Activated CD8-positive, alpha-beta memory T cell treated with anti-CD3 and anti-CD28 coated beads, Interleukin-2, amount 10 ng/mL, durations not matched to agents 7 days and 5 days (primary cell): ENCODE measurements at regions not wholly inside any gene's neighbourhood (a gene's known extent, or its start where the extent isn't known, plus 50 kb on each side); places are given as distances from the start of the nearest gene placed in this dataset.

Experiments used
- ATAC-seq: fragments of 150-1000 bp; cut with Tn5 transposase; one replicate; pipeline ENCODE4 v1.10.0; 2021; ENCODE audit warnings: moderate library complexity
- CTCF ChIA-PET: fragments of 350-600 bp; sonication (Branson Sonifier 250); formaldehyde crosslinking; loops from one replicate; lab custom pipeline; 2021; ENCODE audit warnings: antibody characterized with exemption; lab: Charles Lee
- DNase-seq: peaks from one replicate; pipeline ENCODE4 v3.0.0-alpha.2; 2020
- H3K27ac Mint-ChIP-seq: one replicate; pipeline ENCODE4 v1.8.0; 2021; ENCODE audit warnings: mild to moderate bottlenecking, mixed read lengths
- H3K27me3 Mint-ChIP-seq: one replicate; pipeline ENCODE4 v1.8.0; 2021; ENCODE audit warnings: mixed read lengths
- H3K36me3 Mint-ChIP-seq: one replicate; pipeline ENCODE4 v1.8.0; 2021; ENCODE audit warnings: mild to moderate bottlenecking, mixed read lengths
- H3K4me1 Mint-ChIP-seq: one replicate; pipeline ENCODE4 v1.8.0; 2021; ENCODE audit warnings: mixed read lengths
- H3K4me3 Mint-ChIP-seq: one replicate; pipeline ENCODE4 v1.8.0; 2021; ENCODE audit warnings: mild to moderate bottlenecking, moderate library complexity, mixed read lengths
- H3K9me3 Mint-ChIP-seq: one replicate; pipeline ENCODE4 v1.8.0; 2022; ENCODE audit warnings: low read depth, mixed read lengths

GRCh38 chr2:145815933-145816332 lies 1296.0 kb upstream of the ZEB2 start:
- no peaks in the 10 kb centered on the region for H3K27me3 Mint-ChIP-seq
- ATAC-seq = no peak
- no peaks in the 10 kb centered on the region for H3K36me3 Mint-ChIP-seq
- no peaks in the 10 kb centered on the region for H3K9me3 Mint-ChIP-seq
- CTCF ChIA-PET = no interaction called here
- no peak overlapping the region for H3K4me3 Mint-ChIP-seq
- no peaks in the 10 kb centered on the region for H3K4me1 Mint-ChIP-seq
- no peak overlapping the region for H3K27ac Mint-ChIP-seq
- no peak for DNase-seq

DNA sequence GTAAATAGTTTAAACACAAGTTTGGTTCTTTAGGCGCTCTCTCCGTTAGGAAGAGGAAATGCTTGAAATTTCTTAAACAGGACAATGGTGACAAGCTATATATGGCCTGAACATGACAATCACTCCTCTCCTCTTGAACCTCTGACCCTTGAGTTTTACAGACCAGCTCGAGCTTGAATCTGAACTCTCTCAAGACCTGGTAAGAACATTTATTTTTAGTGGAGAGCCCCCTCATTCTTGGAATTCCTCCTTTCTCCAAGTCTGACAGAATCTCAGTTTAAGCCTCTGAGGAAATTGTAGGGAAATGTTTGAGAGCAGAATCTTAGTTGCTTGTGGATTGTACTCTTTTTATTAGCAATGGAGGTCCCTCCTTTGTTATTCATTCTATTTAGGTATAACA lies 1293.6 kb upstream of the ZEB2 start:
- H3K9me3 Mint-ChIP-seq = no peaks in the 10 kb centered on the region
- no peak overlapping the region for H3K4me3 Mint-ChIP-seq
- no peaks in the 10 kb centered on the region for H3K36me3 Mint-ChIP-seq
- ATAC-seq (no peak), DNase-seq (no peak)
- H3K4me1 Mint-ChIP-seq = no peaks in the 10 kb centered on the region
- CTCF ChIA-PET = no interaction called here
- H3K27ac Mint-ChIP-seq = no peak overlapping the region
- no peaks in the 10 kb centered on the region for H3K27me3 Mint-ChIP-seq

- Mint-ChIP-seq H3K27me3 (no peaks in the 10 kb centered on the region), H3K36me3 (no peaks in the 10 kb centered on the region)
These were observed 1292.2 kb upstream of the ZEB2 start for GRCh38 chr2:145812165-145812554.

DNA sequence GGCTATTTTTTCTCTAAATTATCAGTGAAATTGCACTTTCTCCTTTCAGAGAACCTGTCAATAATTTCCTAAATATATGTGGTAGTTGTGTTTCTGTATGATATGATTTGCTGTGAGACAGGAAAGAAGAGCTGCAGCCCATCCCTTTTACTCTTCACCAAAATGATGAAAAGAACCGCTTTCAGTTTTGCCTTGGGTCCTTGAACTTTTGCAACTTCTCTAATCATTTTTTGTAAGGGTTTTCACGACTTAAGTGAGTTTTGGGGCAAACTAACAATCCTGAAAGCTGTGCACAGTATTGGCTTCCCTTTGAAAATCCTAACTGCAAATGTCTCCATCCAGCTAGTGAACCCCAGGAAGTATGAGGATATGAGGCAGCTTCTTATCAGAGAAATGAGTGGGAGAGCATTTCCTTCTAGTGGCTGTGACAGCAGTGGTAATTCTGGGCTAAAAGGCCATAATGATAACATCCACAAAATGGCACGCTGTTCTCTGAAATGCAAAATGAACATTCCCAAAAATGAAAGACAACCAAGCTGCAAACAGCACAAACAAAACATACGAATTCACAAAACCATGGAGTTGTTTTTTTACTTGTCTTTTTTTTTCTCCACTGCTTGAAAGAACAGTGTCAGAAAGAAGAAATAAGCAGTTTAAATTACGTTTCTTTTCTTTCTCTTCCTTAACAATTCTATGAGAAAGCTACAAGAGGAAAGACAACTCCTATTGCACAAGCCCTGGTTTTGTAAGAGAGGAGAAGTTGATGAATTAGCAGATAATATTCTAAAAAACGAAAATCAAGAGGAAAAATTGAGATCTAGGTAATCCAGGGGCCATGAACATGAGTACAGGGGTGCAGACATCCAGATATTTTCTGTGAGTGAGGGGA lies 1291.6 kb upstream of the ZEB2 start:
- Mint-ChIP-seq H3K27me3 (no peaks in the 10 kb centered on the region), H3K4me1 (no peaks in the 10 kb centered on the region), H3K27ac (no peak overlapping the region), H3K36me3 (no peaks in the 10 kb centered on the region), H3K4me3 (no peak overlapping the region), H3K9me3 (no peaks in the 10 kb centered on the region)
- CTCF ChIA-PET = no interaction called here
- DNase-seq (no peak), ATAC-seq (no peak)

More at GRCh38 chr2:145812165-145812554, 1292.2 kb upstream of the ZEB2 start:
- DNase-seq (no peak), ATAC-seq (no peak)
- Mint-ChIP-seq H3K9me3 (no peaks in the 10 kb centered on the region), H3K4me1 (no peaks in the 10 kb centered on the region), H3K27ac (no peak overlapping the region), H3K4me3 (no peak overlapping the region)
- CTCF ChIA-PET = no interaction called here

- ATAC-seq (no peak), DNase-seq (no peak)
- no peaks in the 10 kb centered on the region for H3K27me3 Mint-ChIP-seq
- H3K36me3 Mint-ChIP-seq = no peaks in the 10 kb centered on the region
- H3K27ac Mint-ChIP-seq = no peak overlapping the region
- H3K4me3 Mint-ChIP-seq = no peak overlapping the region
- CTCF ChIA-PET = no interaction called here
- H3K4me1 Mint-ChIP-seq = no peaks in the 10 kb centered on the region
- no peaks in the 10 kb centered on the region for H3K9me3 Mint-ChIP-seq
These were observed 1288.0 kb upstream of the ZEB2 start for GRCh38 chr2:145807968-145808367.

DNA sequence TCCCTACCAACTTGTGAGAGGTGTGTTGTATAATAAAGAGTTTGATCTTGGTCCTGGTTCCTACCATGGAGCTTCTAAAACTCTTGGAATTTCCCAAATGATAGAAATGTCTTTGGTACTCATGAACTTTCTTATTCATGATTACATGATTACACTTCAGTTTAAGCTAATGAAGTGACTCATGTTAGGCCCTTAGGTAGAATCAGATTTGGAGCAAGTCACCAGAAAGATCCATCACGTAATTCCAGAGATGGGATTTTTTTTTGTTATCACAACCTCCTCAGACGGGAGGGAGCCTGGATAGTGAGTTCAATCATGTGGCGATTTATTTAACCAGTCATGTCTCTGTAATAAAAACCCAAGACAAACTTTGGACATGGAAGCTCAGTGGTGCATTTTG lies 1287.6 kb upstream of the ZEB2 start:
- CTCF ChIA-PET = no interaction called here
- no peak for DNase-seq
- no peak for ATAC-seq
- no peaks in the 10 kb centered on the region for H3K27me3 Mint-ChIP-seq
- no peak overlapping the region for H3K4me3 Mint-ChIP-seq
- no peaks in the 10 kb centered on the region for H3K9me3 Mint-ChIP-seq
- no peaks in the 10 kb centered on the region for H3K36me3 Mint-ChIP-seq
- H3K4me1 Mint-ChIP-seq = no peaks in the 10 kb centered on the region
- H3K27ac Mint-ChIP-seq = no peak overlapping the region

DNA sequence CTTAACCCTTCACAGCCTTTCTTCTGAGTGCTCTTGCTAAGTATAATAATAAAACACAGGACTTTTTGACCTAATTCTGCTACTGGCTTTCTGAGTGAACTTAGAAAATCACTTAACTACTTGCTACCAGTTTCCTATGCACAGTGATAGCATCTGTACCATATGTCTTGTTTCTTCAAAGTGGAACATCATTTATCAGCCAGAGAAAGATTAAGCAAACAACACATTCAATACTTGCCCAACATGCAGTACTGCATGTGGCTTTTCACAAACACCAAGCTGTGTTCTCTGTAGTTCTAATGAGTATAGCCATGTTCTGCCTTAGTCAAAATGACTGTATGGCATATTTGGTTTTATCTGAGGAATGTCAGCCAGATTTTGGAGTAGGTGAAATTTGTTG lies 1286.6 kb upstream of the ZEB2 start:
- CTCF ChIA-PET = no interaction called here

DNA sequence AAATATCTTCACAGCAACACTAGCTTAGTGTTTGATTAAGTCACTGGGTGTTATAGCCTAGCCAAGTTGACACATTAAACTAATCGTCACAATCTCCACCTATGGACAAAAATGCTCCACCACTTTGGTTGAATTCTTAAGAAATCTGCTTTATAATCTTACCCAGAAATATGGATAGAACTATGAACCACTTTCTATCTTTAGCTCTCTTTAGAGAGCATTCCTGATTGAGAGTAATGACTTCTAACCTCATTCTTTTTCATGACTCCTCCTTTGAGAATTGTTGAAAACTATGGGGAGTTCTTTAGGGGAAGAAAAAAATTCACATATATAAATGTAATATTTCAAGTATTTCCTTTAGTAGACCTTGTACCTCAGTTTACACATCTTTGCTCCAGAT lies 1282.2 kb upstream of the ZEB2 start:
- CTCF ChIA-PET = no interaction called here
- H3K27ac Mint-ChIP-seq = no peak overlapping the region

More for the DNA sequence above, 1286.6 kb upstream of the ZEB2 start:
- H3K9me3 Mint-ChIP-seq = no peaks in the 10 kb centered on the region
- H3K4me1 Mint-ChIP-seq = no peaks in the 10 kb centered on the region
- no peaks in the 10 kb centered on the region for H3K27me3 Mint-ChIP-seq
- no peaks in the 10 kb centered on the region for H3K36me3 Mint-ChIP-seq
- H3K27ac Mint-ChIP-seq = no peak overlapping the region
- DNase-seq (no peak), ATAC-seq (no peak)
- no peak overlapping the region for H3K4me3 Mint-ChIP-seq

GRCh38 chr2:145801210-145801609 lies 1281.3 kb upstream of the ZEB2 start:
- no peak for ATAC-seq
- no peaks in the 10 kb centered on the region for H3K27me3 Mint-ChIP-seq
- no peaks in the 10 kb centered on the region for H3K36me3 Mint-ChIP-seq
- no peak overlapping the region for H3K27ac Mint-ChIP-seq
- no peaks in the 10 kb centered on the region for H3K4me1 Mint-ChIP-seq
- CTCF ChIA-PET = no interaction called here
- H3K4me3 Mint-ChIP-seq = no peak overlapping the region
- no peak for DNase-seq
- H3K9me3 Mint-ChIP-seq = no peaks in the 10 kb centered on the region

More for the DNA sequence above, 1282.2 kb upstream of the ZEB2 start:
- no peak overlapping the region for H3K4me3 Mint-ChIP-seq
- H3K4me1 Mint-ChIP-seq = no peaks in the 10 kb centered on the region
- no peaks in the 10 kb centered on the region for H3K27me3 Mint-ChIP-seq
- ATAC-seq (no peak), DNase-seq (no peak)
- no peaks in the 10 kb centered on the region for H3K9me3 Mint-ChIP-seq
- H3K36me3 Mint-ChIP-seq = no peaks in the 10 kb centered on the region

- H3K27me3 Mint-ChIP-seq = no peaks in the 10 kb centered on the region
- no peaks in the 10 kb centered on the region for H3K9me3 Mint-ChIP-seq
- DNase-seq (no peak), ATAC-seq (no peak)
- H3K4me1 Mint-ChIP-seq = no peaks in the 10 kb centered on the region
- no peaks in the 10 kb centered on the region for H3K36me3 Mint-ChIP-seq
- CTCF ChIA-PET = no interaction called here
- H3K4me3 Mint-ChIP-seq = no peak overlapping the region
- H3K27ac Mint-ChIP-seq = no peak overlapping the region
These were observed 1280.5 kb upstream of the ZEB2 start for GRCh38 chr2:145800151-145801091.

- no peak overlapping the region for H3K27ac Mint-ChIP-seq
- no peaks in the 10 kb centered on the region for H3K36me3 Mint-ChIP-seq
- H3K4me3 Mint-ChIP-seq = no peak overlapping the region
- ATAC-seq = no peak
- CTCF ChIA-PET = no interaction called here
- DNase-seq = no peak
- H3K27me3 Mint-ChIP-seq = no peaks in the 10 kb centered on the region
- no peaks in the 10 kb centered on the region for H3K4me1 Mint-ChIP-seq
- no peaks in the 10 kb centered on the region for H3K9me3 Mint-ChIP-seq
These were observed 1279.7 kb upstream of the ZEB2 start for GRCh38 chr2:145799595-145800108.

DNA sequence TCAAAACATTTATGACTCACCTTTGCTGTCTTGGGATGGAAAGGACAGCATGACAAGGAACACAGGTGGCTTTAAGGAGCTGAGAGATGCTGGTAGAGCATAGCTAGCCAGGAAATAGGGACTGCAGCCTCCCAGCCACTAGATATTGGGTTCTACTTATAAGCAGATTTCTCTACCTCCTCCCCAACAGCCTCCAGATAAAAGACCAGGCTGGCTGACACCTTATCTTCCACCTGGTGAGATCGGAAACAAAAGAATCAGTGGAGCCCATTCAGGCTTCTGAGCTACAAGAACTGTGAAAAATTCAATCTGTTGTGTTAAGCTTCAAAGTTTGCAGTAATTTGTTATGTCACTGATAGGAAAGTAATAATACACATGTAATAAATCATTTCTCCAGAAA lies 1278.5 kb upstream of the ZEB2 start:
- CTCF ChIA-PET = no interaction called here
- Mint-ChIP-seq H3K27ac (no peak overlapping the region), H3K4me3 (no peak overlapping the region), H3K27me3 (no peaks in the 10 kb centered on the region), H3K36me3 (no peaks in the 10 kb centered on the region), H3K4me1 (no peaks in the 10 kb centered on the region), H3K9me3 (no peaks in the 10 kb centered on the region)
- DNase-seq = no peak
- ATAC-seq = no peak

- Mint-ChIP-seq H3K4me1 (no peaks in the 10 kb centered on the region), H3K27ac (no peak overlapping the region), H3K9me3 (no peaks in the 10 kb centered on the region), H3K4me3 (no peak overlapping the region), H3K36me3 (no peaks in the 10 kb centered on the region), H3K27me3 (no peaks in the 10 kb centered on the region)
- ATAC-seq = no peak
- DNase-seq = no peak
- CTCF ChIA-PET = no interaction called here
These were observed 1277.8 kb upstream of the ZEB2 start for GRCh38 chr2:145797692-145798091.
